DOHH2 (cell line): ENCODE measurements at regions not wholly inside any gene's neighbourhood (a gene's known extent, or its start where the extent isn't known, plus 50 kb on each side); places are given as distances from the start of the nearest gene placed in this dataset.

Experiments
- H3F3A ChIP-seq: fragments of 200-600 bp; sonication (generic), shearing (Covaris generic); 2 replicates; pipeline ENCODE4 v1.6.0; 2016; ENCODE audit warnings: antibody characterized with exemption, mild to moderate bottlenecking; ENCODE audit not compliant: control insufficient read depth, insufficient read depth
- H3K27ac ChIP-seq: fragments of 200-600 bp; sonication (generic); 2 replicates; pipeline ENCODE4 v1.5.1; 2014; ENCODE audit warnings: low read depth, mild to moderate bottlenecking, low read length, moderate library complexity
- H3K27me3 ChIP-seq: fragments of 200-600 bp; sonication (generic); 2 replicates; pipeline ENCODE4 v1.6.1; 2014; ENCODE audit warnings: mild to moderate bottlenecking, low read length, mixed read lengths; ENCODE audit not compliant: control insufficient read depth
- H3K36me3 ChIP-seq: fragments of 200-600 bp; sonication (generic); 2 replicates; pipeline ENCODE4 v1.6.1; 2014; ENCODE audit warnings: mild to moderate bottlenecking, low read length, moderate library complexity, mixed read lengths; ENCODE audit not compliant: control insufficient read depth
- H3K4me1 ChIP-seq: fragments of 200-600 bp; sonication (generic); 2 replicates; pipeline ENCODE4 v1.6.1; 2014; ENCODE audit warnings: mild to moderate bottlenecking, low read length, mixed read lengths; ENCODE audit not compliant: control insufficient read depth
- H3K4me2 ChIP-seq: fragments of 200-600 bp; sonication (generic); 2 replicates; pipeline ENCODE4 v1.6.0; 2014; ENCODE audit warnings: mild to moderate bottlenecking, low read length, moderate library complexity
- H3K4me3 ChIP-seq: fragments of 200-600 bp; sonication (generic); 2 replicates; pipeline ENCODE4 v1.5.1; 2014; ENCODE audit warnings: mild to moderate bottlenecking, low read length, mixed read lengths
- H3K79me2 ChIP-seq: fragments of 200-600 bp; sonication (generic); 2 replicates; pipeline ENCODE4 v1.6.1; 2014; ENCODE audit warnings: mild to moderate bottlenecking, low read length, mixed read lengths; ENCODE audit not compliant: control insufficient read depth
- H3K9me2 ChIP-seq: fragments of 200-600 bp; sonication (generic); replicated peaks from 2 replicates; pipeline ENCODE4 v1.6.1; 2014; ENCODE audit warnings: mild to moderate bottlenecking, low read length, mixed read lengths; ENCODE audit not compliant: control insufficient read depth
- H3K9me3 ChIP-seq: fragments of 200-600 bp; sonication (generic); 2 replicates; pipeline ENCODE4 v1.6.1; 2014; ENCODE audit warnings: antibody characterized with exemption, low read length, mixed read lengths; ENCODE audit not compliant: control insufficient read depth, insufficient read depth
- H4K20me1 ChIP-seq: fragments of 200-600 bp; sonication (generic); 2 replicates; pipeline ENCODE4 v1.6.0; 2014; ENCODE audit warnings: low read depth, mild to moderate bottlenecking, antibody characterized with exemption, low read length, moderate library complexity; ENCODE audit not compliant: control insufficient read depth, insufficient read depth
- CTCF ChIP-seq: fragments of 200-600 bp; sonication (generic); IDR thresholded peaks from one replicate; pipeline ENCODE4 v1.5.1; 2014; ENCODE audit warnings: antibody characterized with exemption, mild to moderate bottlenecking, low read depth, low read length; ENCODE audit not compliant: poor library complexity, severe bottlenecking
- EZH2phosphoT487 ChIP-seq: fragments of 200-600 bp; sonication (generic); IDR thresholded peaks from 2 replicates; pipeline ENCODE4 v1.6.1; 2017; ENCODE audit warnings: borderline replicate concordance, mild to moderate bottlenecking, antibody characterized with exemption, low read length, moderate library complexity, mixed read lengths

GRCh38 chr3:76267851-76268380 lies 482.6 kb upstream of the ZNF717 start:
- no peaks in the 10 kb centered on the region for H3K27me3 ChIP-seq
- no peak overlapping the region for H3K4me3 ChIP-seq
- H3K27ac ChIP-seq, result no peak overlapping the region
- H3K4me2 ChIP-seq, result no peak overlapping the region
- H4K20me1 ChIP-seq, result no peaks in the 10 kb centered on the region
- no peaks in the 10 kb centered on the region for H3K4me1 ChIP-seq
- no peaks in the 10 kb centered on the region for H3K36me3 ChIP-seq
- TF ChIP-seq CTCF (no peak), EZH2phosphoT487 (no peak)
- H3F3A ChIP-seq, result no peaks in the 10 kb centered on the region
- H3K9me2 ChIP-seq, result no peaks in the 10 kb centered on the region
- H3K9me3 ChIP-seq, result no peaks in the 10 kb centered on the region
- no peaks in the 10 kb centered on the region for H3K79me2 ChIP-seq

GRCh38 chr3:76293856-76294255 lies 508.5 kb upstream of the ZNF717 start:
- Histone ChIP-seq H3F3A (no peaks in the 10 kb centered on the region), H3K27me3 (no peaks in the 10 kb centered on the region), H3K79me2 (no peaks in the 10 kb centered on the region), H3K4me1 (no peaks in the 10 kb centered on the region), H3K9me3 (no peaks in the 10 kb centered on the region; the same call in 1 of the 2 replicates), H3K27ac (no peak overlapping the region), H4K20me1 (no peaks in the 10 kb centered on the region), H3K9me2 (no peaks in the 10 kb centered on the region; the same call in 1 of the 2 replicates), H3K36me3 (no peaks in the 10 kb centered on the region), H3K4me3 (no peak overlapping the region), H3K4me2 (no peak overlapping the region)
- TF ChIP-seq CTCF, result no peak
- no peak for TF ChIP-seq EZH2phosphoT487

- no peak for TF ChIP-seq CTCF
- no peak for TF ChIP-seq EZH2phosphoT487
- H4K20me1 ChIP-seq, result no peaks in the 10 kb centered on the region
These were observed 515.4 kb upstream of the ZNF717 start for GRCh38 chr3:76300746-76301145.

More at GRCh38 chr3:76300746-76301145, 515.4 kb upstream of the ZNF717 start:
- Histone ChIP-seq H3K79me2 (no peaks in the 10 kb centered on the region), H3K27ac (no peak overlapping the region), H3F3A (no peaks in the 10 kb centered on the region), H3K36me3 (no peaks in the 10 kb centered on the region), H3K9me3 (no peaks in the 10 kb centered on the region; the same call in 1 of the 2 replicates), H3K9me2 (no peaks in the 10 kb centered on the region; the same call in 1 of the 2 replicates), H3K4me1 (no peaks in the 10 kb centered on the region), H3K4me3 (no peak overlapping the region), H3K27me3 (no peaks in the 10 kb centered on the region), H3K4me2 (no peak overlapping the region)
